AG09309 (cell line): ENCODE measurements at regions not wholly inside any gene's neighbourhood (a gene's known extent, or its start where the extent isn't known, plus 50 kb on each side); places are given as distances from the start of the nearest gene placed in this dataset.

ENCODE experiments used
- DNase-seq: peaks from one replicate; pipeline ENCODE4 v3.0.0-alpha.2; 2010; ENCODE audit warnings: low read depth
- H3K4me3 ChIP-seq: 2 replicates; pipeline ENCODE4 v1.5.1; 2011; ENCODE audit warnings: mild to moderate bottlenecking, low read depth, low read length, moderate library complexity; ENCODE audit not compliant: control insufficient read depth
- TF ChIP-seq, protein P1 (sequence below): IDR thresholded peaks from 2 replicates; pipeline ENCODE4 v1.5.1; 2011; ENCODE audit warnings: mild to moderate bottlenecking, low read depth, low read length, inconsistent platforms; ENCODE audit not compliant: insufficient read depth, control insufficient read depth; ENCODE audit errors: missing control alignments

DNA sequence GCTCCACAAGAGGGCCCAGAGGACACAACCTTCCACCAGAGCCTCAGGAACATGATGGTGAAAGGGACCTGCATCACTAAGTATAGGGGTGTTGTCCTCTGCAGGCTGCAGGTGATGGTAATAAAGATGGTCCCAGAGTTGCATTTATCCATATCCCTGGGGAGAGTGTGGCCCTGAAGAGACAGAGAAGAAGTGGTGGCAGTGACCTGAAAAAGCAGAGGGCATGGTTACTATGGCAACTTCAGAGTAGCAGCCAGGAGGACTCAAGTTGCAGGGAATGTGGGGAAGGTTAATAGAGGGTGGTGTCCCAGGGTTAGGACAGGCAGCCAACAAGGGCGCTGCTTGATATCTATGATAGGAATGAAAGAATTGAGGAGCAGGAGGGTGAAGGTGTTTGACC is 57.1 kb downstream of the HLA-A start:
- TF ChIP-seq, protein P1, sequence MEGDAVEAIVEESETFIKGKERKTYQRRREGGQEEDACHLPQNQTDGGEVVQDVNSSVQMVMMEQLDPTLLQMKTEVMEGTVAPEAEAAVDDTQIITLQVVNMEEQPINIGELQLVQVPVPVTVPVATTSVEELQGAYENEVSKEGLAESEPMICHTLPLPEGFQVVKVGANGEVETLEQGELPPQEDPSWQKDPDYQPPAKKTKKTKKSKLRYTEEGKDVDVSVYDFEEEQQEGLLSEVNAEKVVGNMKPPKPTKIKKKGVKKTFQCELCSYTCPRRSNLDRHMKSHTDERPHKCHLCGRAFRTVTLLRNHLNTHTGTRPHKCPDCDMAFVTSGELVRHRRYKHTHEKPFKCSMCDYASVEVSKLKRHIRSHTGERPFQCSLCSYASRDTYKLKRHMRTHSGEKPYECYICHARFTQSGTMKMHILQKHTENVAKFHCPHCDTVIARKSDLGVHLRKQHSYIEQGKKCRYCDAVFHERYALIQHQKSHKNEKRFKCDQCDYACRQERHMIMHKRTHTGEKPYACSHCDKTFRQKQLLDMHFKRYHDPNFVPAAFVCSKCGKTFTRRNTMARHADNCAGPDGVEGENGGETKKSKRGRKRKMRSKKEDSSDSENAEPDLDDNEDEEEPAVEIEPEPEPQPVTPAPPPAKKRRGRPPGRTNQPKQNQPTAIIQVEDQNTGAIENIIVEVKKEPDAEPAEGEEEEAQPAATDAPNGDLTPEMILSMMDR = no peak
- no peak overlapping the region for H3K4me3 ChIP-seq
- no peak for DNase-seq

DNA sequence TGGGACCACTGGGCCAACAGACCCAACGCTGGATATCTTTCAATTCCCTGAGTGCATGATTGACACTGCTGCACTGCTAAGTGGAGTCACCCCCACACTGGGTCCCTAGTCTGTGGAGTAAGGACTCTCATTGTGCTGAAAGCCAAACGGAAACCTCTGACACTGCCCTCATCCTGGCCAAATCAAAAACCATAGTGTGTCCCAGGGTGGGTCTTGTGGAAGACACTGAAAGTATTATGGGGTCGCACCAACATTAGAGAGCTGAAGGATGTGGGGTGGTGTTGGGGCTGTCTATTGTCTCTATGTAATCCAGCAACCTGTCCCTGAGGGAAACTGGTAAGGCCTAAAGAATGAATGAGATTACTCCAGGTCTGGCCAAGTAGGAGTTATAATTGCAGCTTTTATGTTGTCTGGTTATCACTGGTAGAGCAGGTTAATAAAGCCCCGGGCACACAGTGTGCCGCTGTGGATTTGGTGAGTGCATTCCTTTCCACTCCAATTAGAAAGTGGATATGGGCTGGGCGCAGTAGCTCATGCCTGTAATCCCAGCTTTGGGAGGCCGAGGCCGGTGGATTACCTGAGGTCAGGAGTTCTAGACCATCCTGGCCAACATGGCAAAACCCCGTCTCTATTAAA is 57.9 kb downstream of the HLA-A start:
- no peak for DNase-seq
- TF ChIP-seq, protein P1 = no peak

DNA sequence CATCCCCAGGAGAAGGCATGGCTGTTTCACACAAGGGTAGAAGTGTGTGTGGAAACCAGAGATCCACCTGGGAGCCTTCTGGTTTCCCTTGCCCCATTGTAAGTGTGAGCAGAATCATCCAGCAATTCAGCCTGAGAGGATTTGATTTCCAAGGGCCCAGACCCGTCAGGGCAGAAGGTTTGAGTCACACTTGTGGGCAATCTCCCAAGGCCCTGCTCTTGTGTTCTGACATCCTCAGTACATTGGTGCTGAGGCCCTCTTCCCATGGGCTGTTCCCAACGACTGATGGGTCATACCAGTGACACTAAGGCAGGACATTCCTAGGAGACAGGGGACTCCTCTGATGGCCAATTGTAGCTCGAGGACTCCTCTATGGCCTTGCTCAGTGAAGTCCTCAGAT is 58.2 kb upstream of the POLR1H start:
- peak; percentile 17 for DNase-seq
- TF ChIP-seq, protein P1 = no peak
- no peak overlapping the region for H3K4me3 ChIP-seq

More for the DNA sequence above, 57.9 kb downstream of the HLA-A start:
- no peak overlapping the region for H3K4me3 ChIP-seq

DNA sequence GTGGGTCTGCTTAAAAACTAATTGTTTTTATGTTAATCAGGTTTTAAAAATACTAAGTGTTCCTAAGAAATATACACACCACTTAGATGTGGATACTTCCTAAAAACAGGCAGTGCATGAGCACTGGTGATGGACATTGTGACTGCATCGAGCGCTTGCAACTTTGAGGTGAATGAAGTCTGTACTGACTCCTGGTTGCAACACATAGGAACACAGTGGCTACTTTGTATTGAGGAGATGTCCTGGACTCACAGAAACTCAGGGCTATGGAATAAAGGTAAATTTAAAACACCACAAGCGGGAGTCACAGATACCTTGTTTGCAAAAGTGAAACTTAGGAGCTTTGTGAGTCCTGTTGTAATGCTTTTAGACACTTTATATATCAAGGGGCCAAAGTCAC is 55.6 kb upstream of the POLR1H start:
- H3K4me3 ChIP-seq = no peak overlapping the region
- no peak for DNase-seq

DNA sequence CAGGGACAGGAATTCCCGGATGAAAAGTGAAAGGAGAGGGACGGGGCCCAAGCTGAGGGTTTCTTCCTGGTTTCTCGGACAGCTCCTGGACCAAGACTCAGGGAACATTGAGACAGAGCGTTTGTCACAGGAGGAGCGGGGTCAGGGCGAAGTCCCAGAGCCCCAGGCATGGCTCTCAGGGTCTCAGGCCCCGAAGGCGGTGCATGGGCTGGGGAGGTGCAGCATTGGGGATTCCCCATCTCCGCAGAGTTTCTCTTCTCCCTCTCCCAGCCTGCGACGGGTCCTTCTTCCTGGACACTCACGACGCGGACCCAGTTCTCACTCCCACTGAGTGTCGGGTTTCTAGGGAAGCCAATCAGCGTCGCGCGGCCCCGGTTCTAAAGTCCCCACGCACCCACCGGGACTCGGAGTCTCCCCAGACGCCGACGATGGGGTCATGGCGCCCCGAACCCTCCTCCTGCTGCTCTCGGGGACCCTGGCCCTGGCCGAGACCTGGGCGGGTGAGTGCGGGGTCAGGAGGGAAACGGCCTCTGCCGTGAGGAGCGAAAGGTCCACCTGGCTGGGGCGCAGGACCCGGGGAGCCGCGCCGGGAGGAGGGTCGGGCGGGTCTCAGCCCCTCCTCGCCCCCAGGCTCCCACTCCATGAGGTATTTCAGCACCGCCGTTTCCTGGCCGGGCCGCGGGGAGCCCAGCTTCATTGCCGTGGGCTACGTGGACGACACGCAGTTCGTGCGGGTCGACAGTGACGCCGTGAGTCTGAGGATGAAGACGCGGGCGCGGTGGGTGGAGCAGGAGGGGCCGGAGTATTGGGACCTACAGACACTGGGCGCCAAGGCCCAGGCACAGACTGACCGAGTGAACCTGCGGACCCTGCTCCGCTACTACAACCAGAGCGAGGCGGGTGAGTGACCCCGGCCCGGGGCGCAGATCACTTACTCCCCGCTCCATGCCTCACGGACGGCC is 54.6 kb upstream of the POLR1H start:
- H3K4me3 ChIP-seq = peak overlapping the region; percentile 42
- no peak for DNase-seq
- TF ChIP-seq, protein P1 = no peak

More for the DNA sequence above, 55.6 kb upstream of the POLR1H start:
- TF ChIP-seq, protein P1 = no peak

DNA sequence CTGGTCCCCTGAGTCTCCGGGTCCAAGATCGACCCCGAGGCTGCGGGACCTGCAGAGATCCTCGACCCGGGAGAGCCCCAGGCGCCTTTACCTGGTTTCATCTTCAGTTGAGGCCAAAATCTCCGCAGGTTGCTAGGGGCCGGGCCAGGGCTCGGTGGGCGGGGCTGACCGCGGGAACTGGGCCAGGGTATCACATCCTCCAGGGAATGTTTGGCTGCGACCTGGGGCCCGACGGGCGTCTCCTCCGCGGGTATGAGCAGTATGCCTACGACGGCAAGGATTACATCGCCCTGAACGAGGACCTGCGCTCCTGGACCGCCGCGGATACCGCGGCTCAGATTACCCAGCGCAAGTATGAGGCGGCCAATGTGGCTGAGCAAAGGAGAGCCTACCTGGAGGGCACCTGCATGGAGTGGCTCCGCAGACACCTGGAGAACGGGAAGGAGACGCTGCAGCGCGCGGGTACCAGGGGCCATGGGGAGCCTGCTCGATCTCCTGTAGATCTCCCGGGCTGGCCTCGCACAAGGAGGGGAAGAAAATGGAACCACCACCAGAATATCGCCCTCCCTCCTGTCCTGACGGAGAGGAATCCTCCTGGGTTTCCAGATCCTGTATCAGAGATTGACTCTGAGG is 53.8 kb upstream of the POLR1H start:
- TF ChIP-seq, protein P1 = no peak
- H3K4me3 ChIP-seq = peak overlapping the region; percentile 42
- no peak for DNase-seq
